ENCODE measurements at regions not wholly inside any gene's neighbourhood (a gene's known extent, or its start where the extent isn't known, plus 50 kb on each side); places are given as distances from the start of the nearest gene placed in this dataset.

- TF ChIP-seq SMC3 (conservative IDR thresholded peaks at IDR 0.05; ENCODE audit: insufficient read depth, low read depth, low read length): no peak
- no peak for TF ChIP-seq ELF1 (tag; IDR thresholded peaks at IDR 0.05)
- no peak for TF ChIP-seq MTF1 (CRISPR knock-in tag; IDR thresholded peaks at IDR 0.05; ENCODE audit: borderline replicate concordance)
- no peak for TF ChIP-seq ARHGAP35 (IDR thresholded peaks at IDR 0.05; ENCODE audit: partially characterized antibody)
- TF ChIP-seq ZNF512 (tag; IDR thresholded peaks at IDR 0.05): no peak
- TF ChIP-seq, protein P1, sequence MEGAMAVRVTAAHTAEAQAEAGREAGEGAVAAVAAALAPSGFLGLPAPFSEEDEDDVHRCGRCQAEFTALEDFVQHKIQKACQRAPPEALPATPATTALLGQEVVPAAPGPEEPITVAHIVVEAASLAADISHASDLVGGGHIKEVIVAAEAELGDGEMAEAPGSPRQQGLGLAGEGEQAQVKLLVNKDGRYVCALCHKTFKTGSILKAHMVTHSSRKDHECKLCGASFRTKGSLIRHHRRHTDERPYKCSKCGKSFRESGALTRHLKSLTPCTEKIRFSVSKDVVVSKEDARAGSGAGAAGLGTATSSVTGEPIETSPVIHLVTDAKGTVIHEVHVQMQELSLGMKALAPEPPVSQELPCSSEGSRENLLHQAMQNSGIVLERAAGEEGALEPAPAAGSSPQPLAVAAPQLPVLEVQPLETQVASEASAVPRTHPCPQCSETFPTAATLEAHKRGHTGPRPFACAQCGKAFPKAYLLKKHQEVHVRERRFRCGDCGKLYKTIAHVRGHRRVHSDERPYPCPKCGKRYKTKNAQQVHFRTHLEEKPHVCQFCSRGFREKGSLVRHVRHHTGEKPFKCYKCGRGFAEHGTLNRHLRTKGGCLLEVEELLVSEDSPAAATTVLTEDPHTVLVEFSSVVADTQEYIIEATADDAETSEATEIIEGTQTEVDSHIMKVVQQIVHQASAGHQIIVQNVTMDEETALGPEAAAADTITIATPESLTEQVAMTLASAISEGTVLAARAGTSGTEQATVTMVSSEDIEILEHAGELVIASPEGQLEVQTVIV (CRISPR knock-in tag; IDR thresholded peaks at IDR 0.05; ENCODE audit: borderline replicate concordance): no peak
- TF ChIP-seq ZNF398 (CRISPR knock-in tag; IDR thresholded peaks at IDR 0.05): no peak
- TF ChIP-seq PTBP1 (IDR thresholded peaks at IDR 0.05; ENCODE audit: low read depth, low read length): no peak
- no peak for TF ChIP-seq AFF4 (CRISPR knock-in tag; IDR thresholded peaks at IDR 0.05)
- no peak for TF ChIP-seq NBN (IDR thresholded peaks at IDR 0.05; ENCODE audit: low read depth)
- no peak for TF ChIP-seq ZNF239 (CRISPR knock-in tag; IDR thresholded peaks at IDR 0.05)
These were observed 360.2 kb downstream of the GLUD2 start for GRCh38 chrX:121407627-121408026.

Measured in K562 (cell line).